ENCODE measurements at regions not wholly inside any gene's neighbourhood (a gene's known extent, or its start where the extent isn't known, plus 50 kb on each side); places are given as distances from the start of the nearest gene placed in this dataset.

- no peak for TF ChIP-seq HDGF (IDR thresholded peaks at IDR 0.05; ENCODE audit: borderline replicate concordance)
- no peak for TF ChIP-seq TARDBP (IDR thresholded peaks at IDR 0.05)
- TF ChIP-seq BHLHE40 (IDR thresholded peaks at IDR 0.05; ENCODE audit: borderline replicate concordance), result no peak
- TF ChIP-seq ARNT (IDR thresholded peaks at IDR 0.05), result no peak
- TF ChIP-seq FOXM1 (IDR thresholded peaks at IDR 0.05; ENCODE audit: borderline replicate concordance), result no peak
- TF ChIP-seq NFRKB (IDR thresholded peaks at IDR 0.05), result no peak
- TF ChIP-seq ZNF384 (IDR thresholded peaks at IDR 0.05), result no peak
- TF ChIP-seq L3MBTL2 (conservative IDR thresholded peaks at IDR 0.05), result no peak
- TF ChIP-seq SP1 (IDR thresholded peaks at IDR 0.05), result no peak
- no peak for TF ChIP-seq CTBP1 (IDR thresholded peaks at IDR 0.05; ENCODE audit: borderline replicate concordance)
- no peak for TF ChIP-seq SUZ12 (IDR thresholded peaks at IDR 0.05)
- TF ChIP-seq FOXA1 (IDR thresholded peaks at IDR 0.05), result no peak
- no peak for TF ChIP-seq FOXK2 (IDR thresholded peaks at IDR 0.05)
These were observed 87.3 kb upstream of the RPL38 start for GRCh38 chr17:74116087-74116717.

Measured in HEK293T (cell line).